ENCODE measurements at regions not wholly inside any gene's neighbourhood (a gene's known extent, or its start where the extent isn't known, plus 50 kb on each side); places are given as distances from the start of the nearest gene placed in this dataset.
A peak's percentile ranks its signal among the peaks of the same experiment; 100 is the strongest.
"Not testable (repeated sequence)": the region's sequence is repeated elsewhere in the genome, so short reads cannot be mapped to it uniquely, and the experiment has no call there.

DNA sequence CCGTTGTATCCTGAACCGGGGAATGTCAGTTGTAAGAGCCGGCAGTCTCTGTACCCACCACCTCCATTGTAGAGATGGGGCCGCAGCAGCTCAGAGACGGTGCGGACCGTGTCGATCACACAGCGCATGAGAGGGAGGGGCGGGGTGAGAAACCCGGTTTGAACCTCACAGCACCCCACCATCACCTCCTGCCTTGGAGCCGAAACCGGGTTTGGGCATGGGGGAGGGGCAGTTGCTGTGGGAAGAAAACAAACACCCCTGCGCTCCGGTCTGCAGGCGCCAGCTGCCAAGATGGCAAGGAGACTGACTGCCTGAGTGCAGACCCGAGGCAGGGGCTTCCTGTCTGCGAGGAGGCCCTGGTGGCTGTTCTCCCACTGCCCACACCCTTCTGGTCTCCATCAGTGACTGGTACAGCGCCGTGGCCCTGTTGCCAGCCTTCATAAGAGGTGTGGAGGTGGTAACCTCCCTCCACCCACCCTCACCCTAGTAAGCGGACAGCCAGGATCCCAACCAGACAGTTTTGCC is 69.2 kb upstream of the SSBP3 start:
- no peak for DNase-seq (ENCODE audit: low read depth)
- TF ChIP-seq, protein P1, sequence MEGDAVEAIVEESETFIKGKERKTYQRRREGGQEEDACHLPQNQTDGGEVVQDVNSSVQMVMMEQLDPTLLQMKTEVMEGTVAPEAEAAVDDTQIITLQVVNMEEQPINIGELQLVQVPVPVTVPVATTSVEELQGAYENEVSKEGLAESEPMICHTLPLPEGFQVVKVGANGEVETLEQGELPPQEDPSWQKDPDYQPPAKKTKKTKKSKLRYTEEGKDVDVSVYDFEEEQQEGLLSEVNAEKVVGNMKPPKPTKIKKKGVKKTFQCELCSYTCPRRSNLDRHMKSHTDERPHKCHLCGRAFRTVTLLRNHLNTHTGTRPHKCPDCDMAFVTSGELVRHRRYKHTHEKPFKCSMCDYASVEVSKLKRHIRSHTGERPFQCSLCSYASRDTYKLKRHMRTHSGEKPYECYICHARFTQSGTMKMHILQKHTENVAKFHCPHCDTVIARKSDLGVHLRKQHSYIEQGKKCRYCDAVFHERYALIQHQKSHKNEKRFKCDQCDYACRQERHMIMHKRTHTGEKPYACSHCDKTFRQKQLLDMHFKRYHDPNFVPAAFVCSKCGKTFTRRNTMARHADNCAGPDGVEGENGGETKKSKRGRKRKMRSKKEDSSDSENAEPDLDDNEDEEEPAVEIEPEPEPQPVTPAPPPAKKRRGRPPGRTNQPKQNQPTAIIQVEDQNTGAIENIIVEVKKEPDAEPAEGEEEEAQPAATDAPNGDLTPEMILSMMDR (conservative IDR thresholded peaks at IDR 0.05; ENCODE audit: control insufficient read depth, insufficient read depth, low read depth, low read length): no peak
- H3K4me3 ChIP-seq (ENCODE audit: control insufficient read depth, low read depth, low read length): no peak overlapping the region

DNA sequence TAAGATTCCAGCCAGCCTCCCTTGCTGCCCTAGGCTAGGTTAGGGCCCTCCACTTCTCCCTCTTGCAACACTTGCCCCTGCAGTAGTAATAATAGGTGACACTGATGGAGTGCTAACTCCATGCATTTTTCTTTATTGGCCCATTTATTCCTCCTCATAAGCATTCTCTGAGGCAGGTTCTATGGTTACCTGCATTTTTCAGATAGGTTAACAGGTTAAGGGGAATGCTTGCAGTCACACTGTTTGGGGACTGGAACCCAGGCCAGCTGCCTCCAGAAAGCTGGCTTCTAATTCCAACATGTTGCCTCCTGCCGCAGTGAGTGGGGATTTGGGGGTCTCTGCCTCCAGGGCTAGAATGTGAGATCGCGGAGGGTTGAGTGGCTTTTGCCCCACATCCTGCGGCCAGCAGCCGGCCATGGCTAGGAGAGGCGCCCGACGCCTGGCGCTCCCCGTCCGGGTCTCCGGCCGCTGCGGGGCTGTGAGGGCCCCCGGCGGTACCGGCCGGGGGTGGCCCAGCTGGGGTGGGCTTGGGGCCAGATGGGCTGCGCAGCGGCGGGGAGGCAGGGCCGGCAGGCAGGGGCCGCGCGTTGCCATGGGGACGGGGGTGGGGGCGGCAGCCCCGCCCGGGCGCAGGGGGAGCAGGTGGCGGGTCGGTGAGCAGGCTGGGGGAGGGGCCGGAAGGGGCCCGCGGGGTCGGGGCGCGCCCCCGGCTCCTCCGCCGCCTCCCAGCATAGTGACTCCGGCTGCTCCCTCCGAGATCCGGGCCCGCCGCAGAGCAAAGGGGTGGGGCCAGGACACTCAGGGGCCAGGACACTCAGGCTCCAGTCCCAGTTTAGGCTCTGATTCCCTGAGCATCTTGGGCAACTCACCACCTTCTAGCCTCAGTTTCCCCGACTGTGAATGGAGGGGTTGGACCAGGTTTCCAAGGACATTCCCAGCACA is 68.4 kb upstream of the SSBP3 start:
- TF ChIP-seq, protein P1 (conservative IDR thresholded peaks at IDR 0.05; ENCODE audit: control insufficient read depth, insufficient read depth, low read depth, low read length): no peak
- no peak overlapping the region for H3K4me3 ChIP-seq (ENCODE audit: control insufficient read depth, low read depth, low read length)
- no peak for DNase-seq (ENCODE audit: low read depth)

DNA sequence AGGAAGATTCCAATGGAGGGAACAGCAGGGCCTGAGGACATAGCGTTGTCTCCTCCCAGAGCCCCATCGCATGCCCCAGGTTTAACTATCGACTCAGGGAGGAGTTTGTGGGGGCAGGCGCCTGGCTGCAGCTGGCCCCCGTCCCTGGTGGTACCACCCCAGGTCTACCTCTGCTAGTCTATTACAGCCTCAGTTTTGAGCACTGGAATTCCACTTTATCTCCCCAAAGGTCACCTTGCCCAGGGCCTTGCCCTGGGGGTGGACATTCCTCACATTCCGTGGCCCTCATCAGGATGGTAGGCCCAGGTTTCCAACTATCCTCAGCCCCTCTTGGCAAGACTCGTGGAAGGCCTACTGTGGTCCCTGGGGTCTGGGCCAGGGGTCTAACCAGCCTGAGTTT is 65.4 kb upstream of the SSBP3 start:
- no peak for DNase-seq (ENCODE audit: low read depth)
- TF ChIP-seq, protein P1 (conservative IDR thresholded peaks at IDR 0.05; ENCODE audit: control insufficient read depth, insufficient read depth, low read depth, low read length): no peak
- H3K4me3 ChIP-seq (ENCODE audit: control insufficient read depth, low read depth, low read length): no peak overlapping the region

- DNase-seq (ENCODE audit: low read depth); H3K4me3 ChIP-seq (ENCODE audit: control insufficient read depth, low read depth, low read length): not testable (repeated sequence)
Measured at GRCh38 chr1:54469444-54469843, 63.2 kb upstream of the SSBP3 start.

- peak; percentile 14 for DNase-seq (ENCODE audit: low read depth)
- TF ChIP-seq, protein P1 (conservative IDR thresholded peaks at IDR 0.05; ENCODE audit: control insufficient read depth, insufficient read depth, low read depth, low read length): peak; percentile 12
- not testable (repeated sequence) for H3K4me3 ChIP-seq (ENCODE audit: control insufficient read depth, low read depth, low read length)
Measured at GRCh38 chr1:54468288-54469084, 62.3 kb upstream of the SSBP3 start.

DNA sequence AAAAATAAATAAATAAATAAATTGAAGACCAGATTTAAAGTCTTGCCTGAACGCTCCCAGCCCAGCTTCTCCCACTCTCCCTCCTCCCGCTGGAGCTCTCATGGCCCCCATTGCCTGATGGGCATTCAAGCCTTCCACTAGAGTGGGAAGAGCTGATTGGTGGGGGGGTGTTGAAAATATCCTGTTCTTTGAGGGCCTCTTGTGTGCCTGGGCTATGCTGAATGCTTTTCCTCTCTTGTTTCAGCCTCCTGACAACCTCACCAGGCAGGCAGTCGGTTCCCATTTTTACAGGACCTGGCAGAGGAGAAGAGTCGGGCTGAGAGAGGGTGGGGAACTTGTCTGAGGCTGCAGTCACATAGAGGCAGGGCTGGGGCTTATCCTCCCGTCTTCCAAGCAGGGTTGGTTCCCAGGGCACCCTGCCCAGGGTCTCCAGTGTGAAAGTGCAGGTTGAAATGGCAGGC is 59.2 kb upstream of the SSBP3 start:
- TF ChIP-seq, protein P1 (conservative IDR thresholded peaks at IDR 0.05; ENCODE audit: control insufficient read depth, insufficient read depth, low read depth, low read length): no peak
- no peak for DNase-seq (ENCODE audit: low read depth)
- H3K4me3 ChIP-seq (ENCODE audit: control insufficient read depth, low read depth, low read length): no peak overlapping the region

Measured in fibroblast of mammary gland (primary cell).